ENCODE measurements at regions not wholly inside any gene's neighbourhood (a gene's known extent, or its start where the extent isn't known, plus 50 kb on each side); places are given as distances from the start of the nearest gene placed in this dataset.

DNA sequence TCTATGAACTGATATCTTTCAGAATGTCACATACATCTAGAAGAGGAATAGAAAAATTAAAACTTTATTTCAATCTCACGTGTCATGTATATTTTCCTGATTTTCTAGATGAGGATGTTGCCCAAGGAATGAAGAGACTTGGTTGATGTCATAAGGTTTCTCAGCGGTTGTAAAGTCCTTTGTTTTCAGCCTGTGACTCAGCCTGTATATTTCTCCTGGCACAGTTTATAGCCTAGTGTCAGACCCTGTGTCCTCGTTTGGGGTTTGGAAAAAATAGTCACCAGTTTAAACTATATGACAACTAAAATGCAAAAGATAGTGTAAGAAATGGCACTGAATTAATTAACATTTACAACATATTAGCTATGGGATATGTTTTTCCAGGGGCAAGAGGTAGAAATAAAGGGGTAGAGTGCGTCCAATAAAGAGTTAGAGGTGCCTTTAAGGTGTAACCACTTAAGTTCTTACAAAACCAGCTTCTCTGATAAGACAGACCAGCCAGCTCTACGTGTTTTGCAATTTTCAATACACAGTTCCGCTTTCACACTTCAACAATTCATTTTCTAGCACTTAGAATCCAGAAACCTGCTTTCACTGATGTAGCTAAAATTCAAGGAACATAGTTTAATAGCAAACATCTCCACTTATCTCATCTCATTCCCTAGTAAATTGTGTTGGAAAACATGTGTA is 1432.6 kb upstream of the TENM4 start:
- no peak for TF ChIP-seq CTCF (IDR thresholded peaks at IDR 0.05)
- TF ChIP-seq POLR2A (IDR thresholded peaks at IDR 0.05), result no peak
- TF ChIP-seq EP300 (IDR thresholded peaks at IDR 0.05), result no peak
- no peak for TF ChIP-seq POLR2AphosphoS5 (IDR thresholded peaks at IDR 0.05)
